HEK293 (cell line): ENCODE measurements at regions not wholly inside any gene's neighbourhood (a gene's known extent, or its start where the extent isn't known, plus 50 kb on each side); places are given as distances from the start of the nearest gene placed in this dataset.

ENCODE experiments used
- CTCF ChIA-PET: fragments of 350-600 bp; formaldehyde crosslinking; extraction: SDS; loops from one replicate; lab custom pipeline; 2021; ENCODE audit warnings: antibody characterized with exemption; lab: Yijun Ruan, JAX
- POLR2A ChIA-PET: fragments of 300-600 bp; formaldehyde crosslinking; extraction: SDS; loops from one replicate; lab custom pipeline; 2020; ENCODE audit warnings: antibody characterized with exemption, inconsistent platforms; lab: Yijun Ruan, JAX
- H3K27ac ChIP-seq: fragments of 200-500 bp; sonication (Bioruptor generic); 2 replicates; pipeline ENCODE4 v1.5.1; 2014; ENCODE audit warnings: low read depth, low read length, control low read depth, inconsistent platforms; ENCODE audit errors: extremely low read depth
- H3K36me3 ChIP-seq, 2 experiments: fragments of 200-500 bp in 1 of 2; sonication (Bioruptor generic) in 1 of 2; 1 replicate in 1 of 2; 2 replicates in 1 of 2; pipeline ENCODE4 v1.5.1; 2014 to 2017; ENCODE audit warnings: inconsistent platforms in 2 of 2, low read length in 2 of 2; ENCODE audit not compliant: control insufficient read depth in 2 of 2, insufficient read depth in 1 of 2
- H3K4me1 ChIP-seq: fragments of 200-500 bp; sonication (Bioruptor generic); 2 replicates; pipeline ENCODE4 v1.5.1; 2014; ENCODE audit warnings: mild to moderate bottlenecking, low read length, inconsistent platforms; ENCODE audit not compliant: control insufficient read depth, insufficient read depth
- H3K4me3 ChIP-seq: 2 replicates; pipeline ENCODE4 v1.5.1; 2011; ENCODE audit warnings: low read depth, mild to moderate bottlenecking, control low read depth, low read length, moderate library complexity
- H3K9me3 ChIP-seq: fragments of 200-500 bp; sonication (Bioruptor generic); 2 replicates; pipeline ENCODE4 v1.5.1; 2014; ENCODE audit warnings: low read depth, low read length, inconsistent platforms; ENCODE audit not compliant: control insufficient read depth, insufficient read depth
- HOXA7 ChIP-seq: sonication (generic); formaldehyde crosslinking; IDR thresholded peaks from 2 replicates; pipeline ENCODE4 v1.8.1; 2022; ENCODE audit warnings: missing genetic modification reagents, borderline replicate concordance
- HOXD13 ChIP-seq: sonication (generic); formaldehyde crosslinking; IDR thresholded peaks from 2 replicates; pipeline ENCODE4 v1.8.0; 2022; ENCODE audit warnings: missing genetic modification reagents, borderline replicate concordance
- YY1 ChIP-seq: fragments of 450-650 bp; formaldehyde crosslinking; IDR thresholded peaks from 2 replicates; pipeline ENCODE4 v1.5.1; 2018; ENCODE audit warnings: missing biosample characterization, missing genetic modification characterization
- ZBTB1 ChIP-seq: fragments of 450-650 bp; formaldehyde crosslinking; IDR thresholded peaks from 2 replicates; pipeline ENCODE4 v1.5.1; 2016; ENCODE audit warnings: missing biosample characterization, missing genetic modification characterization
- ZBTB48 ChIP-seq: fragments of 450-650 bp; formaldehyde crosslinking; IDR thresholded peaks from 2 replicates; pipeline ENCODE4 v1.5.1; 2016; ENCODE audit warnings: missing biosample characterization, missing genetic modification characterization
- ZNF211 ChIP-seq: fragments of 450-650 bp; formaldehyde crosslinking; IDR thresholded peaks from 2 replicates; pipeline ENCODE4 v1.5.1; 2016; ENCODE audit warnings: low read depth, missing biosample characterization, missing genetic modification characterization
- ZNF266 ChIP-seq: fragments of 450-650 bp; formaldehyde crosslinking; IDR thresholded peaks from 2 replicates; pipeline ENCODE4 v1.5.1; 2016; ENCODE audit warnings: missing biosample characterization, missing genetic modification characterization, low read depth
- ZNF473 ChIP-seq: fragments of 450-650 bp; formaldehyde crosslinking; IDR thresholded peaks from 2 replicates; pipeline ENCODE4 v1.5.1; 2017; ENCODE audit warnings: missing biosample characterization, missing genetic modification characterization
- ZNF549 ChIP-seq: fragments of 450-650 bp; IDR thresholded peaks from 2 replicates; pipeline ENCODE4 v1.5.1; 2018; ENCODE audit warnings: missing biosample characterization, missing genetic modification characterization, mild to moderate bottlenecking, inconsistent platforms, moderate library complexity
- ZNF555 ChIP-seq: fragments of 450-650 bp; formaldehyde crosslinking; conservative IDR thresholded peaks from 2 replicates; pipeline ENCODE4 v1.5.1; 2017; ENCODE audit warnings: missing biosample characterization, mild to moderate bottlenecking, missing genetic modification characterization, inconsistent platforms
- ZNF600 ChIP-seq: fragments of 450-650 bp; formaldehyde crosslinking; IDR thresholded peaks from 2 replicates; pipeline ENCODE4 v1.5.1; 2016; ENCODE audit warnings: missing biosample characterization, missing genetic modification characterization
- ZNF621 ChIP-seq: fragments of 450-650 bp; formaldehyde crosslinking; IDR thresholded peaks from 2 replicates; pipeline ENCODE4 v1.5.1; 2017; ENCODE audit warnings: missing biosample characterization, missing genetic modification characterization
- ZNF623 ChIP-seq: fragments of 450-650 bp; formaldehyde crosslinking; IDR thresholded peaks from 2 replicates; pipeline ENCODE4 v1.5.1; 2016; ENCODE audit warnings: missing biosample characterization, missing genetic modification characterization
- ZNF707 ChIP-seq: fragments of 450-650 bp; formaldehyde crosslinking; IDR thresholded peaks from 2 replicates; pipeline ENCODE4 v1.5.1; 2016; ENCODE audit warnings: missing biosample characterization, missing genetic modification characterization
- ZNF785 ChIP-seq: fragments of 450-650 bp; formaldehyde crosslinking; IDR thresholded peaks from 2 replicates; pipeline ENCODE4 v1.5.1; 2016; ENCODE audit warnings: missing biosample characterization, missing genetic modification characterization
- TF ChIP-seq, protein P1 (sequence below): fragments of 450-650 bp; formaldehyde crosslinking; IDR thresholded peaks from 2 replicates; pipeline ENCODE4 v1.5.1; 2016; ENCODE audit warnings: missing biosample characterization, missing genetic modification characterization
- TF ChIP-seq, protein P2 (sequence below): fragments of 450-650 bp; formaldehyde crosslinking; IDR thresholded peaks from 2 replicates; pipeline ENCODE4 v1.5.1; 2016; ENCODE audit warnings: missing biosample characterization, missing genetic modification characterization
- TF ChIP-seq, protein P3 (sequence below): sonication (generic); formaldehyde crosslinking; IDR thresholded peaks from 2 replicates; pipeline ENCODE4 v1.8.1; 2022; ENCODE audit warnings: mild to moderate bottlenecking, moderate library complexity, missing genetic modification reagents
- TF ChIP-seq, protein P4 (sequence below): fragments of 450-650 bp; formaldehyde crosslinking; IDR thresholded peaks from 2 replicates; pipeline ENCODE4; 2016; ENCODE audit warnings: missing biosample characterization, missing genetic modification characterization
- TF ChIP-seq, protein P5 (sequence below): fragments of 450-650 bp; formaldehyde crosslinking; IDR thresholded peaks from 2 replicates; pipeline ENCODE4 v1.5.1; 2016; ENCODE audit warnings: missing biosample characterization, missing genetic modification characterization

DNA sequence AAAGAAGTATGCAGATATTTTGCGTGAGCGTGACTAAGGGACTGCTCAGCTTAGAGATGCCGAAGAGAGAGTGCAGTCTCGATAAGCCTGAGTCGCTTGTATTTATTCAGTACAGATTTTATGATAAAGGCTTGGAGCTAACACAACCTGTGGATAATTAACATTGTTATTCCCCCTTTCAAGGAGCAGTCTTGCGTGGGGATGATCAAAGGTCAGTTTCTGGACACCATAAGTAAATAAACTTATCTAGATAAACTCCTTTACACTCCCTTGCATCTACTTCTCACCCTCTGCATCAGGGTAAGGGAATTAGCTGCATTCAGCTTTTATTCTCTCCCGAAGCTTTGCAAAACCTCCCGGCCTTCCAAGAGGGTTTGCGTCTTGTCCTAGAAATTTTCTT, 357.8 kb upstream of the ST8SIA4 start:
- H3K36me3 ChIP-seq, result no peaks in the 10 kb centered on the region
- no peak overlapping the region for H3K27ac ChIP-seq
- no peaks in the 10 kb centered on the region for H3K9me3 ChIP-seq
- POLR2A ChIA-PET, result no interaction called here
- no peak for TF ChIP-seq YY1 (tag by site-specific recombination)
- TF ChIP-seq HOXA7 (CRISPR knock-in tag), result no peak
- no peak for TF ChIP-seq ZNF707 (tag by site-specific recombination)
- TF ChIP-seq ZNF623, result no peak
- no peak for TF ChIP-seq ZNF211
- no peak for TF ChIP-seq ZBTB1
- TF ChIP-seq, protein P1, sequence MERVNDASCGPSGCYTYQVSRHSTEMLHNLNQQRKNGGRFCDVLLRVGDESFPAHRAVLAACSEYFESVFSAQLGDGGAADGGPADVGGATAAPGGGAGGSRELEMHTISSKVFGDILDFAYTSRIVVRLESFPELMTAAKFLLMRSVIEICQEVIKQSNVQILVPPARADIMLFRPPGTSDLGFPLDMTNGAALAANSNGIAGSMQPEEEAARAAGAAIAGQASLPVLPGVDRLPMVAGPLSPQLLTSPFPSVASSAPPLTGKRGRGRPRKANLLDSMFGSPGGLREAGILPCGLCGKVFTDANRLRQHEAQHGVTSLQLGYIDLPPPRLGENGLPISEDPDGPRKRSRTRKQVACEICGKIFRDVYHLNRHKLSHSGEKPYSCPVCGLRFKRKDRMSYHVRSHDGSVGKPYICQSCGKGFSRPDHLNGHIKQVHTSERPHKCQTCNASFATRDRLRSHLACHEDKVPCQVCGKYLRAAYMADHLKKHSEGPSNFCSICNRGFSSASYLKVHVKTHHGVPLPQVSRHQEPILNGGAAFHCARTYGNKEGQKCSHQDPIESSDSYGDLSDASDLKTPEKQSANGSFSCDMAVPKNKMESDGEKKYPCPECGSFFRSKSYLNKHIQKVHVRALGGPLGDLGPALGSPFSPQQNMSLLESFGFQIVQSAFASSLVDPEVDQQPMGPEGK (tag by site-specific recombination), result no peak
- TF ChIP-seq, protein P2, sequence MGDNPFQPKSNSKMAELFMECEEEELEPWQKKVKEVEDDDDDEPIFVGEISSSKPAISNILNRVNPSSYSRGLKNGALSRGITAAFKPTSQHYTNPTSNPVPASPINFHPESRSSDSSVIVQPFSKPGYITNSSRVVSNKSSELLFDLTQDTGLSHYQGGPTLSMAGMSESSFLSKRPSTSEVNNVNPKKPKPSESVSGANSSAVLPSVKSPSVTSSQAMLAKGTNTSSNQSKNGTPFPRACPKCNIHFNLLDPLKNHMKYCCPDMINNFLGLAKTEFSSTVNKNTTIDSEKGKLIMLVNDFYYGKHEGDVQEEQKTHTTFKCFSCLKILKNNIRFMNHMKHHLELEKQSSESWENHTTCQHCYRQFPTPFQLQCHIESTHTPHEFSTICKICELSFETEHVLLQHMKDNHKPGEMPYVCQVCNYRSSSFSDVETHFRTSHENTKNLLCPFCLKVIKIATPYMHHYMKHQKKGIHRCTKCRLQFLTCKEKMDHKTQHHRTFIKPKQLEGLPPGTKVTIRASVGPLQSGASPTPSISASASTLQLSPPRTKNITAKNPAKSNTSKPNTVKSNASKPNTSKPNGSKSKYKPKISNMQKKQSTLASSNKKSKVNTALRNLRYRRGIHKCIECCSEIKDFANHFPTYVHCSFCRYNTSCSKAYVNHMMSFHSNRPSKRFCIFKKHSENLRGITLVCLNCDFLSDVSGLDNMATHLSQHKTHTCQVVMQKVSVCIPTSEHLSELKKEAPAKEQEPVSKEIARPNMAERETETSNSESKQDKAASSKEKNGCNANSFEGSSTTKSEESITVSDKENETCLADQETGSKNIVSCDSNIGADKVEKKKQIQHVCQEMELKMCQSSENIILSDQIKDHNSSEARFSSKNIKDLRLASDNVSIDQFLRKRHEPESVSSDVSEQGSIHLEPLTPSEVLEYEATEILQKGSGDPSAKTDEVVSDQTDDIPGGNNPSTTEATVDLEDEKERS (tag by site-specific recombination), result no peak
- TF ChIP-seq ZNF600, result no peak
- no peak for TF ChIP-seq ZNF621 (tag by site-specific recombination)
- TF ChIP-seq ZNF555 (tag by site-specific recombination), result no peak
- TF ChIP-seq HOXD13 (CRISPR knock-in tag), result no peak
- TF ChIP-seq ZNF266 (tag by site-specific recombination), result no peak
- no peak for TF ChIP-seq ZBTB48 (tag by site-specific recombination)
- TF ChIP-seq, protein P3, sequence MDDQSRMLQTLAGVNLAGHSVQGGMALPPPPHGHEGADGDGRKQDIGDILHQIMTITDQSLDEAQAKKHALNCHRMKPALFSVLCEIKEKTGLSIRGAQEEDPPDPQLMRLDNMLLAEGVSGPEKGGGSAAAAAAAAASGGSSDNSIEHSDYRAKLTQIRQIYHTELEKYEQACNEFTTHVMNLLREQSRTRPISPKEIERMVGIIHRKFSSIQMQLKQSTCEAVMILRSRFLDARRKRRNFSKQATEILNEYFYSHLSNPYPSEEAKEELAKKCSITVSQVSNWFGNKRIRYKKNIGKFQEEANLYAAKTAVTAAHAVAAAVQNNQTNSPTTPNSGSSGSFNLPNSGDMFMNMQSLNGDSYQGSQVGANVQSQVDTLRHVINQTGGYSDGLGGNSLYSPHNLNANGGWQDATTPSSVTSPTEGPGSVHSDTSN (CRISPR knock-in tag), result no peak
- TF ChIP-seq, protein P4, sequence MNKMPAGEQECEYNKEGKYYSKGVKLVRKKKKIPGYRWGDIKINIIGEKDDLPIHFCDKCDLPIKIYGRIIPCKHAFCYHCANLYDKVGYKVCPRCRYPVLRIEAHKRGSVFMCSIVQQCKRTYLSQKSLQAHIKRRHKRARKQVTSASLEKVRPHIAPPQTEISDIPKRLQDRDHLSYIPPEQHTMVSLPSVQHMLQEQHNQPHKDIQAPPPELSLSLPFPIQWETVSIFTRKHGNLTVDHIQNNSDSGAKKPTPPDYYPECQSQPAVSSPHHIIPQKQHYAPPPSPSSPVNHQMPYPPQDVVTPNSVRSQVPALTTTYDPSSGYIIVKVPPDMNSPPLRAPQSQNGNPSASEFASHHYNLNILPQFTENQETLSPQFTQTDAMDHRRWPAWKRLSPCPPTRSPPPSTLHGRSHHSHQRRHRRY (tag by site-specific recombination), result no peak
- TF ChIP-seq, protein P5, sequence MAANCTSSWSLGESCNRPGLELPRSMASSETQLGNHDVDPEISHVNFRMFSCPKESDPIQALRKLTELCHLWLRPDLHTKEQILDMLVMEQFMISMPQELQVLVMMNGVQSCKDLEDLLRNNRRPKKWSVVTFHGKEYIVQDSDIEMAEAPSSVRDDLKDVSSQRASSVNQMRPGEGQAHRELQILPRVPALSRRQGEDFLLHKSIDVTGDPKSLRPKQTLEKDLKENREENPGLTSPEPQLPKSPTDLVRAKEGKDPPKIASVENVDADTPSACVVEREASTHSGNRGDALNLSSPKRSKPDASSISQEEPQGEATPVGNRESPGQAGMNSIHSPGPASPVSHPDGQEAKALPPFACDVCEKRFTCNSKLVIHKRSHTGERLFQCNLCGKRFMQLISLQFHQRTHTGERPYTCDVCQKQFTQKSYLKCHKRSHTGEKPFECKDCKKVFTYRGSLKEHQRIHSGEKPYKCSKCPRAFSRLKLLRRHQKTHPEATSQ, result no peak
- TF ChIP-seq ZNF785 (tag by site-specific recombination), result no peak
- no peak for TF ChIP-seq ZNF549 (tag by site-specific recombination)
- TF ChIP-seq ZNF473 (tag by site-specific recombination), result no peak
- CTCF ChIA-PET, result interaction anchor here (0.6 kb wide), 1 partner anchor 35 kb away, joined by 3 read pairs; no protein-coding TSS in a partner anchor
- no peaks in the 10 kb centered on the region for H3K4me1 ChIP-seq
- no peak overlapping the region for H3K4me3 ChIP-seq
